ENCODE measurements at regions not wholly inside any gene's neighbourhood (a gene's known extent, or its start where the extent isn't known, plus 50 kb on each side); places are given as distances from the start of the nearest gene placed in this dataset.

DNA sequence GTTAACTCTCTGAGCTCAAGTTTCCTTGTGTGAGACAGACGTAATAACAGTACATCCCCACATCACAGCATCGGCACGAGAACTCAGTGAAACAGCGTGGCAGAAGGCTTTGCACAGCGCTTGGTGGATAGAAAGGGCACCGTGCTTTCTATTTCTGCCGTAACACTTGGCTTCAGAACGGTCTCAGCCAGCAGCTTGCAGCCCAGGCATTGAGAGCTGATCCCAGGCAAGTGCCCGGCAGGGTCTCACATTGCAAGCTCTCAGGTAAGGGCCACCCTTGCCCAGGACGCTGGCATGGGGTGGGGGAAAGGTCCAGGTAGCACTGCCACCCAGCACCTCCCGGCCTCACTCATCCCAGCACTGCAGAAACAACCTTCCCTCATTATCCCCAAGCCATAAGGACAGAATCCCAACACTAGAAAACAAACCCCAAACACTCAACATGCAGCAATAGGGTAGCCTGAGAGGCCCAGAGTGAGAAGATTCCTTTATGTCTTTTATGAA is 70.5 kb upstream of the ITGA11 start:
- H3K9me3 ChIP-seq (replicated peaks; ENCODE audit: insufficient read depth, low read length) = no peaks in the 10 kb centered on the region
- no peak overlapping the region for H2AFZ ChIP-seq (ENCODE audit: low read length)
- no peak for TF ChIP-seq EZH2phosphoT487 (IDR thresholded peaks at IDR 0.05; ENCODE audit: low read length)
- TF ChIP-seq EZH2 (optimal IDR thresholded peaks at IDR 0.05; ENCODE audit: low read depth, low read length) = no peak
- no peaks in the 10 kb centered on the region for H3K9me2 ChIP-seq (replicated peaks; ENCODE audit: insufficient read depth, low read length)
- no peak overlapping the region for H3K4me2 ChIP-seq (ENCODE audit: low read depth, low read length)
- H3K36me3 ChIP-seq (replicated peaks; ENCODE audit: insufficient read depth, low read length) = no peaks in the 10 kb centered on the region
- no peak for DNase-seq
- no peak overlapping the region for H3K4me3 ChIP-seq (ENCODE audit: low read length)
- H3K27me3 ChIP-seq (replicated peaks; ENCODE audit: insufficient read depth, low read length) = no peaks in the 10 kb centered on the region
- H3K79me2 ChIP-seq (ENCODE audit: low read length) = no peaks in the 10 kb centered on the region
- H4K20me1 ChIP-seq (ENCODE audit: insufficient read depth, low read length) = no peaks in the 10 kb centered on the region
- H3K9ac ChIP-seq (ENCODE audit: low read length) = no peak overlapping the region
- no peaks in the 10 kb centered on the region for H3F3A ChIP-seq (ENCODE audit: insufficient read depth, low read length)
- no peak overlapping the region for H3K27ac ChIP-seq (ENCODE audit: low read length)
- no peaks in the 10 kb centered on the region for H3K4me1 ChIP-seq (ENCODE audit: low read length)

DNA sequence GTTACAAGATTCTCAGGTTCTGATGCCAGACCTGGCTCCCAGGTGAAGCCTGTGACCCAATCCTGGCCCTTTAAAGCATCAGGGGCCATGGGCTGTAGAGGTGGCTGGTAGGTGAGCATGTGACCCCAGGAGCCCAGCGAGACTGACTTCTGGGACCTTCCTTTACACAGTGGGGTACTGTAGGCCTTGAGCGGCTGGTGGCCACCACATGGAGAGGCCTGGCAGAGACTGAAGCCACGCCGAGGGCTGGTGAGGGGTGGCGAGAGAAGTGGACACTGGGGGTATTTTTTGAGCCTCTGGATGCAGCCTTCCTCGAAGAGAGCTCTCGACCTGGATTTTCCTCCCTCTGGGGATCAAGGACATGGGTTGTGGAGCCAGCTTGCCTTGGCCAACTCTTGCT is 71.2 kb upstream of the ITGA11 start:
- Histone ChIP-seq H3F3A (ENCODE audit: insufficient read depth, low read length) (no peaks in the 10 kb centered on the region), H3K4me3 (ENCODE audit: low read length) (no peak overlapping the region), H3K4me2 (ENCODE audit: low read depth, low read length) (no peak overlapping the region), H3K27me3 (replicated peaks; ENCODE audit: insufficient read depth, low read length) (no peaks in the 10 kb centered on the region), H3K4me1 (ENCODE audit: low read length) (no peaks in the 10 kb centered on the region), H3K9me2 (replicated peaks; ENCODE audit: insufficient read depth, low read length) (no peaks in the 10 kb centered on the region), H2AFZ (ENCODE audit: low read length) (no peak overlapping the region), H3K79me2 (ENCODE audit: low read length) (no peaks in the 10 kb centered on the region), H3K27ac (ENCODE audit: low read length) (no peak overlapping the region), H3K36me3 (replicated peaks; ENCODE audit: insufficient read depth, low read length) (no peaks in the 10 kb centered on the region), H3K9me3 (replicated peaks; ENCODE audit: insufficient read depth, low read length) (no peaks in the 10 kb centered on the region), H4K20me1 (ENCODE audit: insufficient read depth, low read length) (no peaks in the 10 kb centered on the region), H3K9ac (ENCODE audit: low read length) (no peak overlapping the region)
- TF ChIP-seq EZH2 (optimal IDR thresholded peaks at IDR 0.05; ENCODE audit: low read depth, low read length) (no peak), EZH2phosphoT487 (IDR thresholded peaks at IDR 0.05; ENCODE audit: low read length) (no peak)
- TF ChIP-seq, protein P1, sequence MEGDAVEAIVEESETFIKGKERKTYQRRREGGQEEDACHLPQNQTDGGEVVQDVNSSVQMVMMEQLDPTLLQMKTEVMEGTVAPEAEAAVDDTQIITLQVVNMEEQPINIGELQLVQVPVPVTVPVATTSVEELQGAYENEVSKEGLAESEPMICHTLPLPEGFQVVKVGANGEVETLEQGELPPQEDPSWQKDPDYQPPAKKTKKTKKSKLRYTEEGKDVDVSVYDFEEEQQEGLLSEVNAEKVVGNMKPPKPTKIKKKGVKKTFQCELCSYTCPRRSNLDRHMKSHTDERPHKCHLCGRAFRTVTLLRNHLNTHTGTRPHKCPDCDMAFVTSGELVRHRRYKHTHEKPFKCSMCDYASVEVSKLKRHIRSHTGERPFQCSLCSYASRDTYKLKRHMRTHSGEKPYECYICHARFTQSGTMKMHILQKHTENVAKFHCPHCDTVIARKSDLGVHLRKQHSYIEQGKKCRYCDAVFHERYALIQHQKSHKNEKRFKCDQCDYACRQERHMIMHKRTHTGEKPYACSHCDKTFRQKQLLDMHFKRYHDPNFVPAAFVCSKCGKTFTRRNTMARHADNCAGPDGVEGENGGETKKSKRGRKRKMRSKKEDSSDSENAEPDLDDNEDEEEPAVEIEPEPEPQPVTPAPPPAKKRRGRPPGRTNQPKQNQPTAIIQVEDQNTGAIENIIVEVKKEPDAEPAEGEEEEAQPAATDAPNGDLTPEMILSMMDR (IDR thresholded peaks at IDR 0.05; ENCODE audit: low read length) = no peak
- DNase-seq = no peak

DNA sequence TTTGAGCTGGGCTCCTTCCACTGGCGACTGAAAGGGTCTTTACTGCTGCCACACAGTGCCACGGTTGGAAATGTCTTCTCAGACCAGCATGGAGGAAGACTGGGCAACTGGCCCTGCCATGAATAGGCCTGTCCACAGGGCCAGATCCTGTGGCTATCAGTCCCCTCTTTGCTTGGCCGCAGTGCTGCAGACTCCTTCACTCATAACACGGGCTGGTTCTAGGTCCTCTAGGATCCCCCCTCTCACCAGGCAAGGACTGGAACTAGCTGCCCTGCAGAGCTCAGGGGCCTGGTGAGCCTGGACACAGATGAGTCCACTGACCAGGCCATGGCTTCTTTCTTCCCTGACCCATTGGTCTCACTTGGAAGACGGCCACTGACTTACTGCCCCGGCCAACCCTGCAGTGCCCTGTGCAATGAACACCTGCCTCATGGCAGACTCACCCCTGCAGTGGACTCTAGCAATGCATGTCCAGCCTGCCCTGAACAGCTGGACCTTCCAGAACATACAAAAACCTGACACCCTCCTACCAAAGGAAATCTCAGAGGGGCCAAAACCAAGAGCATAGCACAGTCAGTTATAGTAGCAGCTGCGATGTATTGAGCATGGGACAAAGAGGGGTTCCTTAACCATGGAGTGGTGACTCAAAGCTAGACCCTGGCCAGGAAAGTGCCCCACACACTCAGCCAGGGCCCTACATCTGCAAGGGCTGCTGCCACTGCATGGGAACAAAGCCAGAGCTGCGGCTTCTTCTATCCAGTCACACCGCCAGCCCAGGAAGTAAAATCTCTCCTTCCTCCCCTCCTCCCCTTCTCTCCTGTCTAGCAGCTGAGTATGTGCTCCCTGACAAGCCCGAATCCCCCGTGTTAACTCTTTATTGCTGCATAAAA is 72.1 kb upstream of the ITGA11 start:
- Histone ChIP-seq H3K4me1 (ENCODE audit: low read length) (no peaks in the 10 kb centered on the region), H3F3A (ENCODE audit: insufficient read depth, low read length) (no peaks in the 10 kb centered on the region), H3K4me2 (ENCODE audit: low read depth, low read length) (no peak overlapping the region), H4K20me1 (ENCODE audit: insufficient read depth, low read length) (no peaks in the 10 kb centered on the region), H2AFZ (ENCODE audit: low read length) (no peak overlapping the region), H3K9ac (ENCODE audit: low read length) (no peak overlapping the region), H3K36me3 (replicated peaks; ENCODE audit: insufficient read depth, low read length) (no peaks in the 10 kb centered on the region), H3K27me3 (replicated peaks; ENCODE audit: insufficient read depth, low read length) (no peaks in the 10 kb centered on the region), H3K4me3 (ENCODE audit: low read length) (no peak overlapping the region), H3K9me3 (replicated peaks; ENCODE audit: insufficient read depth, low read length) (no peaks in the 10 kb centered on the region), H3K9me2 (replicated peaks; ENCODE audit: insufficient read depth, low read length) (no peaks in the 10 kb centered on the region), H3K27ac (ENCODE audit: low read length) (no peak overlapping the region), H3K79me2 (ENCODE audit: low read length) (no peaks in the 10 kb centered on the region)
- TF ChIP-seq EZH2phosphoT487 (IDR thresholded peaks at IDR 0.05; ENCODE audit: low read length) (no peak), EZH2 (optimal IDR thresholded peaks at IDR 0.05; ENCODE audit: low read depth, low read length) (no peak)
- TF ChIP-seq, protein P1 (IDR thresholded peaks at IDR 0.05; ENCODE audit: low read length) = no peak
- no peak for DNase-seq
